DMS53 (cell line): ENCODE measurements at regions not wholly inside any gene's neighbourhood (a gene's known extent, or its start where the extent isn't known, plus 50 kb on each side); places are given as distances from the start of the nearest gene placed in this dataset.
"Not testable (repeated sequence)": the region's sequence is repeated elsewhere in the genome, so short reads cannot be mapped to it uniquely, and the experiment has no call there.

Source experiments
- DNase-seq: peaks from one replicate; lab custom pipeline; 2025; lab: John Stamatoyannopoulos, UW

DNA sequence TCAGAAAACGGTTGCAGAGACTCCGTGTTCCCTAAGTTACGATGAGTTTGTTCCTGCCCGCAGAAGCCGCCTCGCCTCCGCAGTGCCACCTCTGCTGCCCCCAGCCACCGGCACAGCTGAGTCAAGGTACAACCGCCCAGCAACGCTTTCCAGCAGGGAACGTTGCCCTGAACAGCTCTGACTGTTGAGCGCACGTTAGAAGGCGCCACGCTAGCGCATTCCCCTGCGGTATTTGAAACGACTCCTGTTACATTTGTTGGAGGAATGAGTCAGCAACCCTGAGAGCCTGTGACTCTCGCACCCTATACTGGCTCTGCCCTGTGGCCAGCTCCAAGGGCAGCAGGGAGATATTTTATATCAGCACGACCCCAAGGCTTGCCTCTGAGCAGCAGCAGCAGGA, 302.8 kb downstream of the TEX29 start:
- no peak for DNase-seq

DNA sequence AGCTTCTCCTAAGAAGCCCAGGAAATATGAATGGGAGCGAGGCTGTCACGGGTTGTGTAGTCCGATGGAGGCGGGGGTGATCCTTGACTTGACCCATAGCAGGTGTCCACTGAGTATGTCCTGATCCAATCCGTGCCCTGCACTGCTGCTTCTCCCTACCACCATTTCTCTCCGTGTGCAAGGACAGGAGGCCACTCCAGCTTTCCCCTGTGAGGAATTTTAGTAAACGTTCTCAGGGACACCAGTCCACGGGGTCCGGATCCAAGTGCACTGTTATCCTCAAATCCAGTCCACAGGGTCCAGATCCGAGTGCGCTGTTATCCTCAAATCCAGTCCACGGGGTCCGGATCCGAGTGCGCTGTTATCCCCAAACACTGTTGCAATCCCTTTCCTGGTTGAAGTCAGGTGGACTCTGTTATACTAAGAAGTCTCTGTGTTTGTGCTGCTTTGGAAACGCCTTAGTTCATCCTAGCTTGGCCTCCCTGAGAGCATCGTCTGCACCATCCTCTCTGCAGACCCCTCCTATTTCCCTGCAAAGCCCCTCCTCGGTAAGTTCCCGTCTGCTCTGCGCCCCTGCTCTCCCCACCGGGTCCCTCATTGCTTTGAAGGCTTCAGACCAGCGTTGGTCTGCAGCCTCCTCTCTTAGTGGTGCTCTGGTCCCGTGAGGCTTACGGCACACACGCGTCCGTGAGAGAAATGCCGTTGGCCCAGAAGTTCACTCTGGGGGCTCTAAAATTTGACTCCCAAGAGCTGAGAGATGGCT, 303.5 kb downstream of the TEX29 start:
- DNase-seq, result no peak

DNA sequence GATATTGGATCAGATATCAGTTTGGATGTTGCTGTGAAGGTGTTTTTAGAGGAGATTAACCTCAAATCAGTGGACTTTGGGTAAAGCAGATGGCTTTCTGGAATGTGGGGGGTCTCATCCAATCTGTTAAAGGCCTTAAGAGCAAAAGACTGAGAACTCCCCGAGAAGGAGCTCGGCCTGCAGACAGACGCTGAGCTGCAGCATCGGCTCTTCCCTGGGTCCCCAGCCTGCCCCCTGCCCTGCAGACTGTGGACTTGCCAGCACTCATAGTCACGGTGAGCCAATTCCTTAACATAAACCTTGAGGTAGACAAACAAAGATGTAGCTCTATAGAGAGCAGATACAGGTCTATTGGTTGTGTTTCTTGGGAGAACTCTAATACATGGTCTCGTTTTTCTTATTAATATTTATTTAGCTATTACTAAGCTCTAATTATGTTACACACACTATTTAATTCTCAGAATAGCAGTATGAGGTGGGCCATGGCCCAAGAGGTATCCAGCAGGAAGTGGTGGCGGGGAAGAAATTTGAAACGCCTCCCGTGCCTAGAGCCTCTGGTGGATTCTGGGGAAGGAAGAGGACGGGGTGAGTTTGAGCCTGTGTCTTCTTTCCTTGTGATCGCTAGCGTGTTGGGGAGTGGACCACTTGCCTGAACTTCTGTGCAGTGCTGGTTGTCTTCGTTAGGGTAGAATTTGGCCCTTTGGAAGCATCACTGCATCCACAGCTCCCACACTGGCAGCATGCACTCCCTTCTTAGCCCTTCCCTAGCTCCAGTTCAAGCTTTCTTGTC, 305.3 kb downstream of the TEX29 start:
- DNase-seq, result no peak

DNA sequence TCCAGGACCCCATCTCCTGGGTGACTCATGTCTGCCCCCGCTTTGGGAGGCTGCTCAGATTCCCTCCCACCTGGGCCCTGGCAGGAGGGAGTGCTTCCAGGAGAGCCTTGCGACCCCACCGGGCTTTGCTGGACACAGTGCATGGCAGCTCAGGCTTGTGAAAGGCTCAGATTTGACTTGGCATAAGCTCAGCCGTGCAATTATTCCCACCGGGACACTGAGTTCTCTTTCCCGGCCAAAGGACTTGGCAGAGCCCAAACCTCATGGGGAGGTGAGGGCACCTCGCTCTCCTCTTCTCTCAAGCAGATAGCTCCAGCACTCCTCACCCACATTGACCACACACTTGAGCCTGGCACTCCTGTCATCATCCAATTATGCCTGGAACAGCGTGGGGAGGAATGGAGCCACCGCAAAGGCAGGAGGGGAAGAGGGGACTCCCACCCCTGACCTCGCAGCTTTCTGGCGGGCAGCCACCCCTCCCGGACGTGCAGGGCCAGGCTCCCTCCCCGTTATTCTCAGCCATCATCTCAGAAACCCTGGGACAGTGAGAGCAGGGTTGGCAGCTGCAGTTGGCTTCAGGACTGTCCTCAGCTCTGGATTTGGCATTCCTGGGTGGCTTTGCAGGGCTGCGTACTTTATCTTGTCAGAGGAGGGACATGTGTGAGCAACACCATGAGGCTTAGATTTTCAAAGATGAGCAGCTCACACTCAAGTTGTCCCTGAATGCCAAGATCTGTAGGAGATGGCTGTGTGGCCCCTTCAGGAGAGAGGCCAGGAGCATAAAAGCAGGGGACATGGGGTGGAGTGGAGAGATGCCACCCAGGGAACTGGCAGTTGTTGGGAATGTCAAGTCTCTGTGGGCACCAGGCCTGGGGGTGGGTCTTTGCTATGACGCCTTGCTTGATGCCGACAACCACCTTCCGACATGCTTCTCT, 306.2 kb downstream of the TEX29 start:
- DNase-seq, result no peak

DNA sequence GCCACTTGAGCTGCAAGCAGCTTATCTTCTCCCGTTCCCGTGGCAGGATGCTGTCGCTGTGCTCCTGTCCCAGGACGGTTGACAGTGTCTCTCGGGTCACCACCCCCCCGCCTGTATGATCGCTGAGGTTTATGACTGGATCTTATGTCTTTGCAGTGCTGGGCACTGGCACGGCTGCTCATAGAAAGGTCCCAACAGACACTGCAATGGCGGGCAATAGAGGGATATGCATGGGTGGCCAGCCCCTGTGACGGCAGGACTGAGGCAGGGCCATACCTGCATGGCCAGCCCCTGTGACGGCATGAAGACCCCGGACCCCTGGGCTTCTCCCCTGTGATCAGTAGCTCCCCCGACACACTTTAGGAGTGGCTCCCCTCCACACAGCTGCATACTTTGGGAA, 307.2 kb downstream of the TEX29 start:
- no peak for DNase-seq

GRCh38 chr13:111629016-111629415, 308.6 kb downstream of the TEX29 start:
- no peak for DNase-seq

GRCh38 chr13:111629457-111629856, 309.0 kb downstream of the TEX29 start:
- DNase-seq, result no peak

- DNase-seq, result no peak
Measured at GRCh38 chr13:111629926-111630325, 309.5 kb downstream of the TEX29 start.

- DNase-seq, result no peak
Measured at GRCh38 chr13:111630406-111630805, 310.0 kb downstream of the TEX29 start.

DNA sequence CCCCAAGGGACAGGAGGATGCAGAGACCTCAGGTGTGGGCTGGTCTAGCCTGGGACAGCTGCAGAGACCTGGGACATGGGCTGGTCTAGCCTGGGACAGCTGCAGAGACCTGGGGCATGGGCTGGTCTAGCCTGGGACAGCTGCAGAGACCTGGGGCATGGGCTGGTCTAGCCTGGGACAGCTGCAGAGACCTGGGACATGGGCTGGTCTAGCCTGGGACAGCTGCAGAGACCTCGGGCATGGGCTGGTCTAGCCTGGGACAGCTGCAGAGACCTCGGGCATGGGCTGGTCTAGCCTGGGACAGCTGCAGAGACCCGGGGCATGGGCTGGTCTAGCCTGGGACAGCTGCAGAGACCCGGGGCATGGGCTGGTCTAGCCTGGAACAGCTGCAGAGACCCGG, 310.8 kb downstream of the TEX29 start:
- not testable (repeated sequence) for DNase-seq

DNA sequence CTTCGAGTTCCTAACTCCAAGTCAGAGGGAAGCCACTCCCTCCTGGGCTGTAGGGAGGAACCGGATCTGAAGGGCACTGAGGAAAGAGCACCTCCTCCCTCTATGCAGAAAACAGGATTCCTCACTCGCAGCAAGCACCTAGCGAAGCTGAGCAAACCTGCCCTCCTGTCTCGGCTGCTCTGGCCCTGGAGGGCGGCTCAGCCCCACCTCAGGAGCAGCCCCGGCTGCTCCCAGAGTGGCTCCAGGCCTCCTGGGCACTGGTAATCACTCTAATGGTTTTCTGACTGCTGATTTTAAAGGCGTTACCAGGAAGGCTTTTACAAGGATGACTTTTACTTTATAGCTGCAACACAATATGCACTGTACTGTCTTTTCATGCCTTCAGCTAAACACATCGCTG, 312.5 kb downstream of the TEX29 start:
- no peak for DNase-seq

DNA sequence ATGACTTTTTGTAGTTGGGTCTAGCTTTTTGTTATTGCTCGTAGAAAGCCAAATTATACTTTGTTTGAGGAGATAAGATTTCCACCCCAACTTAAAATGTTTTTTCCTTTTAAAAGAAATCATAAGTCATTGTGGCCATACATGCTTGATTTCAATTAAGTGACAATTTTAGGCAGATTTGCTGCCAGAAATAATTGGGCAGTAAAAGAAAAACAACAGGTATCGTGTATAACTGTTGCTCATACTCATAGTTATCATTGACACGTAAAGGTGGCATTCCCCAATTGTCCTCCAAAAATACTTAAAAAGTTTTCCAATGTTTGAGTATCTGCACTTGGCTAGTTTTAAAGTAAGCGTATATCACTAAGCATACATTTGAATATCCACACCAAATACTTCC, 313.0 kb downstream of the TEX29 start:
- DNase-seq, result no peak

DNA sequence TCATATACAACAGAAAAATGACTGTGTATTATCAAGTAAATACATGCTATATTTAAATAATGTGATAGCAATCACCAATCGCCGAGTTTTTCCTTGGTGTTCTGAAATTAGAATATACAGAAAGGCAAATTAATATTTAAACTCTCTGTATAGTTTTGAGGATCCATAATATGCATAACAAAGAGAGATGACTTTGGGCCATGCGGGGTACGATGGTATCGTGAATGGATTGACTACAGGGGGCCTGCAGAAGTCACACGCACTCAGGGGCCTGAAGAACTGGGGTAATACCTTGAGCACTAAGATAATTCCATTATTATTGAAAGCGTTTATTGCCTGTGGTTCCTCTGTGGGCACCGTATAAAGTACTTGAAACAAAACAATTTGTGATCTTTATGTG, 314.0 kb downstream of the TEX29 start:
- no peak for DNase-seq

GRCh38 chr13:111636271-111636670, 315.8 kb downstream of the TEX29 start:
- DNase-seq, result no peak

DNA sequence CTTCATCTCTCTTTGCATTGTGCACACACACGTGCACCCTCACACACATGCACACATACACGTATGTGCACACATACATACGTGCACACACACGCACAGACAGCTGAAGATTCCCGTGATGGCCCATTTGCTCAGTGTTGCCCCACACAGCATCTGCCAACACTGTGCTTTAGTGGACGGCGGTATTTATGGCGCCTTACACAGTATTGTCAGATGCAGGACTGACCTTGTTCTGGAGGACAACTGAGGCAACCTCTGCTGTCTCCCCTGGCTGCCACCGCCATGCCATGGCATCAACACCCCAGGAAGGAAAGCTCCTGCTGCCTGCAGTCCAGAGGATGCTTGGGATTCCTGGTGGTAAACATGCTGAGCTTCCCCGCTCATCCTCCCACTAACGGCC, 316.4 kb downstream of the TEX29 start:
- no peak for DNase-seq

DNA sequence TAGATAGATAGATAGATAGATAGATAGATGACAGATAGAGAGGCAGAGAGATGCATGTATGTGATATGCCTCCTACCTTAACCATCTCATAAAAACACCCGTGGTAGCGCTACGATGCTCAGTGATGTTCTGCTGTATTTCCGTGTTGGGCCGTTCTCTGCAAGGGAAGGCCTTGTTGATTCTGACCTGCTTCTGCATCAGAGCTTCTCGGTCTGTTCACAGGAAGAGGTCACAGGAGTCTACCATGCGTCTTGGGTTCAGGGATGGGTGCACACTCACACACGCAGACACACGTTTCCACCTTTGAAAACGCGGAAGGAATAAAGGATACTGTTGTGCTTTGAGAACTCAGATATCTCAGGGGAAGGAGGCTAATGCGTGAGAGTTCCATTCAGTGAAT, 316.9 kb downstream of the TEX29 start:
- no peak for DNase-seq

DNA sequence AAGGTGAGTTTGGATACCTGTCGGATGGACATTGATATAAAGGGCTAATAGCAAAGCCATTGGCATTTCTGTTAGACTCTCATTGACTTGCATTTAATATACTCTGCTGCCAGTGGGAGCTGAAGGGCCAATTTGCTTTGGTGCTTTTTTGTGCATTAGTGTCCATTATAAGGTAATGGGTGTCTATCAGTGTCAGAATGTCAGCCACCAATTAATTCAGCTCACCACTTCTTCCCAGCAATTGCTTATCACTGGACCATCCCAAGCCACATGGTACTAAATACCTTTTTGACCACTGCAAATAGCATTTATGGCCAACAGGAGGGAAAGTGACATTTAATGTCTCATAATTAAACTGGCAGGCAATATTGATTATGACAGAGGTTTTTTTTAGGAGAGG, 317.8 kb downstream of the TEX29 start:
- DNase-seq, result no peak

DNA sequence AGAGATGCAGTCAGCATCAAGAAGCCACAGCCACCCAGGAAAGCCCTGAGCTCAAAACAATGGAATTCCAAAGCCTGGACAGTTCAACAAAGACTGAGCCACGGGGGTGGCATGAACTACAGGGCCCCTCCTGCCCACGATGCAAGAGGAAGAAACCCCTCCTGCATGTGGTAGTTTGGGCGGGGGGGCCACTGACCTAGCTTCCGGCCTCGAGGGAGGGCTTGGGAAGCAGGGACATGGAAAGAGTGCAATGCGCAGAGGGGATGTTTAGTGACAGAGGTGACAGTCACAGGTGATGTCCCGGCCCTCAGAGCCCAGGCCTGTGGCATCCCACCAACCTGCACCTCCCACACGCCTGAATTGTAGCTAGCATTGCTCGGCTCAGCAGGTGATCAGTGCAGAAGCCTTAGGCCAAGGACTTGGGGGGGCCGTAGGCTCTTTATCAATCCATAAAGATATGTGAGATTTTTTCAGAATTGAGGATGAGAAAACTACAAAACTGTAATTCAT, 318.8 kb downstream of the TEX29 start:
- no peak for DNase-seq

DNA sequence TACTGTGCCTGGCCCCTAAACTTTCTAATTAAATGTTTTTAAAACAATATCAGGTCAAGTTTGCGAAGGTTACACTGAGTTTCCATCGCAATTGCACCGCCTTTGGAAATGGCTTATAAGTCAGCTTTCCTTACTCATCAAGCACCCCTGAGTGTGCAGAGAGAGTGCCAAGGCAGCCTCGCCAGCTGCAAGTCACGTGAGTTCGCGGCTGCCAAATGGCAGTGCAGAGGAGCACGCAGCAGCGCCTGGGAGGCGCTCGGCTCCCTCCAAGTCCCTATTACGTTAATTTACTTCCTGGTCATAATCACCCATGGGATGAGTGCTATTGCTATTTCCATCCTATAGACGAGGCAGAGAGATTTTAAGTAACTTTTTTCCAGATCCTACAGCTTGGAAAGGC, 319.6 kb downstream of the TEX29 start:
- no peak for DNase-seq

GRCh38 chr13:111640476-111640875, 320.0 kb downstream of the TEX29 start:
- no peak for DNase-seq

DNA sequence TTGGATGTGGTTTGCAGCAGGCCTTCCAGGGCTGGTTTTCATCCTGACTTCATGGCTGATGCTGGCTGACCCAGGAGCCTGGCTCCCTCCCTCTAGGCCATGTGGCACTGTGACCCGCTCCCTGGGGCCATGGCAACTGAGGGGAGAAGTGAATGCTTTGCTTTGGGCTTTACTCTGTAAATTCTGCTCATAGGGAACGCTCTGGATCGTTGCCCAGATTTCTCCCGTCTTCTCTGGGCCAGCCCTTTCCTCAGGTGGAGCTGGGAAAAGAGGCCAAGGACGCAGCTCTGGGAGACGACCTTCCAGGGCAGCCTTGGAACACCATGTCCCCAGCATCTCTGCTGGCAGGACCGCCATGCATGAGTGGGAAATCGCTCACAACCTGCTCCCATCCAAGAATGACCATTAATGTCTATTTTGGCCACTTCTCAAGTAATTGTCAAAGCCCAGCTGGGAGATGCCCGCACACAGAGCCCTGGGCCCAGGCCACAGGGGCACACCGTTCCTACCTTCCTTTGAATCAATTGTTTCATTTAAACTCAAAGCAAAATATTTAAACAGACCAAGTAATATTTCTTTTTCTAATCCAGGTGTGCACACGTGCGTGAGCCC, 321.8 kb downstream of the TEX29 start:
- no peak for DNase-seq

DNA sequence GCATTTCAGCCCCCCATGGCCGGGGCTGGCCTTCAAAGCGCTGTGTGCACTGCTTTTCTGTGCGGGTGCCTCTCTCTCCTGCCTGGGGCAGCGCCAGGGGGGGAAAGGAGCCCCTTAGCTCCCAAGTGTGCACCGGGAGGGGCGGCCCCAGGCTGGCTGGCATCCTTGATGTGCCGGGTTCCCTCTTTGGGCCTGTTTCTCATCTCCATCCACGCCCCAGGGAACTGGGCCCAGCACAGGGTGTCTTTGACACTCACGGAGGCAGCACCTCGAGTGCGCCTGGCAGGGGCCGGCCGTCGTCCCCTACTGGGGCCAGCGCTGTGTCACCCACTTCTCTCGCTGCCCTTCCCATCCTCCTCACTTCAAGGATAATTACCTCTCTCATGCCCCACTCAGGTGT, 324.3 kb downstream of the TEX29 start:
- no peak for DNase-seq
